ENCODE measurements at regions not wholly inside any gene's neighbourhood (a gene's known extent, or its start where the extent isn't known, plus 50 kb on each side); places are given as distances from the start of the nearest gene placed in this dataset.

DNA sequence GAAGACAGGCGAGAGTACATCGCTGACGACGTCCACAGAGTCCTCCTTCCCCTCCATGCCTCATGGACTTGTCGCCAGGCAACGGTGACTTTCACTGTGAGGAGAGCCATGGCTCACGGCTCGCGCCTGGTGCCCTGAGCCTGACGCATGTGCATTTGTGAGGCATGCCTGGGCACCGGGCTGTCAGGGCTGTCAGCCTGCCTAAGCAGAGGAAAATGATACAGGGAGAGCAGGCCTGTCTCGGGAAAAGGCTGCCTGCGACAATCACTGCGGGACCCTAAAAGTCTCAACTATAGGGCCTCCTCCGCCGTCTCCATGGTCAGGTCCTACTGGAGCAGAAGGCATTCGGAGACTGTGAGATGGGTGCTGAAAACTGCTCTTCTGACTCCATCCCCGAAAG, 135.5 kb upstream of the WSB1 start:
- TF ChIP-seq, protein P1, sequence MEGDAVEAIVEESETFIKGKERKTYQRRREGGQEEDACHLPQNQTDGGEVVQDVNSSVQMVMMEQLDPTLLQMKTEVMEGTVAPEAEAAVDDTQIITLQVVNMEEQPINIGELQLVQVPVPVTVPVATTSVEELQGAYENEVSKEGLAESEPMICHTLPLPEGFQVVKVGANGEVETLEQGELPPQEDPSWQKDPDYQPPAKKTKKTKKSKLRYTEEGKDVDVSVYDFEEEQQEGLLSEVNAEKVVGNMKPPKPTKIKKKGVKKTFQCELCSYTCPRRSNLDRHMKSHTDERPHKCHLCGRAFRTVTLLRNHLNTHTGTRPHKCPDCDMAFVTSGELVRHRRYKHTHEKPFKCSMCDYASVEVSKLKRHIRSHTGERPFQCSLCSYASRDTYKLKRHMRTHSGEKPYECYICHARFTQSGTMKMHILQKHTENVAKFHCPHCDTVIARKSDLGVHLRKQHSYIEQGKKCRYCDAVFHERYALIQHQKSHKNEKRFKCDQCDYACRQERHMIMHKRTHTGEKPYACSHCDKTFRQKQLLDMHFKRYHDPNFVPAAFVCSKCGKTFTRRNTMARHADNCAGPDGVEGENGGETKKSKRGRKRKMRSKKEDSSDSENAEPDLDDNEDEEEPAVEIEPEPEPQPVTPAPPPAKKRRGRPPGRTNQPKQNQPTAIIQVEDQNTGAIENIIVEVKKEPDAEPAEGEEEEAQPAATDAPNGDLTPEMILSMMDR (IDR thresholded peaks at IDR 0.05) = no peak
- TF ChIP-seq POLR2A (IDR thresholded peaks at IDR 0.05) = no peak

Measured in thyroid gland (tissue), 4 donors.